Testis (tissue), 2 donors: ENCODE measurements at regions not wholly inside any gene's neighbourhood (a gene's known extent, or its start where the extent isn't known, plus 50 kb on each side); places are given as distances from the start of the nearest gene placed in this dataset.

Experiments
- DNase-seq: peaks from one replicate; pipeline ENCODE4 v3.0.0-alpha.2; 2019
- H3K27ac ChIP-seq, 2 donors: fragments of 200-600 bp; sonication (generic); one replicate each; pipeline ENCODE4 v1.5.1; 2019
- H3K27me3 ChIP-seq: fragments of 200-600 bp; sonication (generic); one replicate; pipeline ENCODE4 v1.5.1; 2019
- H3K36me3 ChIP-seq: fragments of 200-600 bp; sonication (generic); one replicate; pipeline ENCODE4 v1.5.1; 2017; ENCODE audit warnings: low read depth; ENCODE audit errors: missing control alignments
- H3K4me1 ChIP-seq: fragments of 200-600 bp; sonication (generic); one replicate; pipeline ENCODE4 v1.5.1; 2019
- H3K4me3 ChIP-seq, 2 donors: fragments of 200-600 bp; sonication (generic); one replicate each; pipeline ENCODE4 v1.5.1; 2017 to 2019
- H3K9me3 ChIP-seq: fragments of 200-600 bp; sonication (generic); one replicate; pipeline ENCODE4 v1.5.1; 2017
- CTCF ChIP-seq, 3 experiments: fragments of 450-650 bp in 2 of 3; fragments of 200-600 bp in 1 of 3; sonication (generic) in 1 of 3; IDR thresholded peaks; one replicate each; pipeline ENCODE4 v1.5.1; 2016 to 2019; ENCODE audit warnings: antibody characterized with exemption in 3 of 3, mild to moderate bottlenecking in 2 of 3, moderate library complexity in 1 of 3
- POLR2A ChIP-seq: fragments of 450-650 bp; IDR thresholded peaks from one replicate; pipeline ENCODE4 v1.6.1; 2017; ENCODE audit warnings: antibody characterized with exemption, mild to moderate bottlenecking, moderate library complexity
- WGBS, 2 donors: methylation state at CpG; one replicate each; pipeline ENCODE4 v1.1.5; 2018; 5-methylcytosine and 5-hydroxymethylcytosine counted together
- intact Hi-C: fragments of 100-400 bp; cut with DNase I; formaldehyde crosslinking; loops from one replicate; pipeline ENCODE4 v1.15.1; 2023; ENCODE audit warnings: low total_unique reads

GRCh38 chr2:204129591-204130294, 193.2 kb downstream of the ICOS start:
- no peak overlapping the region for H3K4me3 ChIP-seq
- intact Hi-C loops: no loop called here
- H3K36me3 ChIP-seq: no peaks in the 10 kb centered on the region
- DNase-seq: no peak
- no peaks in the 10 kb centered on the region for H3K9me3 ChIP-seq
- no peaks in the 10 kb centered on the region for H3K4me1 ChIP-seq
- H3K27me3 ChIP-seq: no peaks in the 10 kb centered on the region
- H3K27ac ChIP-seq: no peak overlapping the region
- no peak for TF ChIP-seq POLR2A
- no peak for TF ChIP-seq CTCF (IDR thresholded peaks at IDR 0.05)
- 68 to 83% methylated on average over 13 of the region's 13 CpGs for WGBS, 2 donors

- intact Hi-C loops: no loop called here
- no peaks in the 10 kb centered on the region for H3K9me3 ChIP-seq
- WGBS, 2 donors: 77 to 81% methylated on average over 1 of the region's 1 CpG
- H3K36me3 ChIP-seq: no peaks in the 10 kb centered on the region
- no peaks in the 10 kb centered on the region for H3K4me1 ChIP-seq
- no peak overlapping the region for H3K27ac ChIP-seq
- no peak overlapping the region for H3K4me3 ChIP-seq
- H3K27me3 ChIP-seq: no peaks in the 10 kb centered on the region
- DNase-seq: no peak
- no peak for TF ChIP-seq POLR2A
Measured at GRCh38 chr2:204131621-204132020, 195.1 kb downstream of the ICOS start.

- no peak for DNase-seq
- intact Hi-C loops: no loop called here
- Histone ChIP-seq H3K27ac (no peak overlapping the region), H3K4me1 (no peaks in the 10 kb centered on the region), H3K36me3 (no peaks in the 10 kb centered on the region), H3K27me3 (no peaks in the 10 kb centered on the region), H3K4me3 (no peak overlapping the region), H3K9me3 (no peaks in the 10 kb centered on the region)
- WGBS, 2 donors: 88 to 98% methylated on average over 2 of the region's 2 CpGs
- TF ChIP-seq CTCF (IDR thresholded peaks at IDR 0.05): no peak
- TF ChIP-seq POLR2A: no peak
Measured at GRCh38 chr2:204133476-204133875, 196.9 kb downstream of the ICOS start.

GRCh38 chr2:204134421-204134820, 197.9 kb downstream of the ICOS start:
- intact Hi-C loops: no loop called here
- Histone ChIP-seq H3K9me3 (no peaks in the 10 kb centered on the region), H3K27me3 (no peaks in the 10 kb centered on the region), H3K4me3 (no peak overlapping the region), H3K36me3 (no peaks in the 10 kb centered on the region), H3K27ac (no peak overlapping the region), H3K4me1 (no peaks in the 10 kb centered on the region)
- TF ChIP-seq POLR2A (no peak), CTCF (IDR thresholded peaks at IDR 0.05) (no peak)
- no peak for DNase-seq
- WGBS, 2 donors: 74 to 77% methylated on average over 3 of the region's 3 CpGs

- Histone ChIP-seq H3K4me1 (no peaks in the 10 kb centered on the region), H3K27me3 (no peaks in the 10 kb centered on the region), H3K27ac (no peak overlapping the region), H3K36me3 (no peaks in the 10 kb centered on the region), H3K9me3 (no peaks in the 10 kb centered on the region), H3K4me3 (no peak overlapping the region)
- TF ChIP-seq CTCF (IDR thresholded peaks at IDR 0.05) (no peak), POLR2A (no peak)
- no peak for DNase-seq
- intact Hi-C loops: no loop called here
- 86 to 96% methylated on average over 2 of the region's 2 CpGs for WGBS, 2 donors
Measured at GRCh38 chr2:204135752-204136151, 199.2 kb downstream of the ICOS start.
